ENCODE measurements at regions not wholly inside any gene's neighbourhood (a gene's known extent, or its start where the extent isn't known, plus 50 kb on each side); places are given as distances from the start of the nearest gene placed in this dataset.

DNA sequence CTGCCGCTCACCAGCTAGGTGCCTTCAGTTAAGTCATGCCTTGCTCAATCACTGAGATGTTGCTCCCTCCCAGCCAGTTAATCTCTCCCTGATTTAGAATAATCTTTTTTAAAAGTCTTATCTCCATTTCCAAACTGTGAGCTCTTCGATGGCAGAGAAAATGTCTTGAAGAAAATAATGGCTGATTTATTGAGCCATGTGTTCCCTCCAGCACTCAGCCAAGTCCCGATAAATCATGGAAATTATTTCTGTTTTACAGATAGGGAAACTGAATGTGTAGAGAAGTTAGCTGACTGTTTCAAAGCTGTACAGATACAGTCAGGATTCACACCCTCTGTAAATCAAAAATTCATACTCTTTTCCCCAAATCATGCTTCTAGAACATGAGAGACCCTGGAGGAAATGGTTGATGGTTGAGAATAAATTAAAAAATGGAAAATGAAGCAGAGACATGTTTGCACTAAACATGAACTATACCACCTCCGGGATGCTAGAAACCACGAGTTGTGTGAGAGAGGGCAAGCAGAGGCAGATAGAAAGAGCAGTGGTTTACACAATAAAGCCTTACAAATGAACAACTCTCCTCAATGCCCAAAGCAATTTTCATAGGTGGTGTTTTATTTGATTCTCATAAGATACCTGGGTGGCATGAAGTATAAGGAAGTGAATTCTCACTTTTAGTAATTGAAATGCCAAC, 376.4 kb downstream of the PLPP3 start:
- Histone ChIP-seq H3K27ac (ENCODE audit: low read depth, low read length, poor library complexity, severe bottlenecking) (no peak overlapping the region), H3K36me3 (ENCODE audit: insufficient read depth, low read length) (no peaks in the 10 kb centered on the region), H3K9ac (ENCODE audit: low read length) (no peak overlapping the region)

DNA sequence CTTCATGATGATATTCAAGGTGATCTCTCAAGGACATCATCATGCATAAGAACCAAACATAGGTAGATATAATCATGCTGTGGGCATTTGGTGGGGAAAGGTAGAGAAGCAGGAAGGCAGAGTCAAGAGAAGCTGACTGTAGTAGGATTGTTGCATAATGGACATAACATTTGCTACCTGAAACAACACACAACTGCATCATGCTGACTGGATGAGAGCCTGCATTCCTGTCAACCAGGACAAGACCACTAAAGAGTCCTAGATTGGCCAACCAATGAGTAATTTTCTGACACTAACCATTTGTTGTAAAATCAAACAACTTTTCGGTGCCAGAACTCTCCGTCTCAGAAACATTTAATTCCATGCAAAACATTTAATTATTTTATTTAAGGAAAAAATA, 377.2 kb downstream of the PLPP3 start:
- Histone ChIP-seq H3K36me3 (ENCODE audit: insufficient read depth, low read length) (no peaks in the 10 kb centered on the region), H4K20me1 (ENCODE audit: insufficient read depth, low read length) (no peaks in the 10 kb centered on the region), H3K27me3 (ENCODE audit: insufficient read depth, low read length) (no peaks in the 10 kb centered on the region), H3K4me3 (ENCODE audit: low read depth, low read length, poor library complexity, severe bottlenecking) (no peak overlapping the region), H3K9me3 (ENCODE audit: low read length) (no peaks in the 10 kb centered on the region), H3K79me2 (ENCODE audit: insufficient read depth, low read length) (no peaks in the 10 kb centered on the region), H3K4me2 (ENCODE audit: low read length) (no peak overlapping the region), H3K9ac (ENCODE audit: low read length) (no peak overlapping the region), H3K4me1 (ENCODE audit: insufficient read depth, low read length, severe bottlenecking) (no peaks in the 10 kb centered on the region), H3F3A (ENCODE audit: insufficient read depth, low read length) (no peaks in the 10 kb centered on the region), H2AFZ (ENCODE audit: low read length) (no peak overlapping the region), H3K27ac (ENCODE audit: low read depth, low read length, poor library complexity, severe bottlenecking) (no peak overlapping the region), H3K9me2 (ENCODE audit: low read depth, low read length) (no peaks in the 10 kb centered on the region)
- TF ChIP-seq EZH2 (IDR thresholded peaks at IDR 0.05; ENCODE audit: borderline replicate concordance, low read length): no peak
- TF ChIP-seq, protein P1, sequence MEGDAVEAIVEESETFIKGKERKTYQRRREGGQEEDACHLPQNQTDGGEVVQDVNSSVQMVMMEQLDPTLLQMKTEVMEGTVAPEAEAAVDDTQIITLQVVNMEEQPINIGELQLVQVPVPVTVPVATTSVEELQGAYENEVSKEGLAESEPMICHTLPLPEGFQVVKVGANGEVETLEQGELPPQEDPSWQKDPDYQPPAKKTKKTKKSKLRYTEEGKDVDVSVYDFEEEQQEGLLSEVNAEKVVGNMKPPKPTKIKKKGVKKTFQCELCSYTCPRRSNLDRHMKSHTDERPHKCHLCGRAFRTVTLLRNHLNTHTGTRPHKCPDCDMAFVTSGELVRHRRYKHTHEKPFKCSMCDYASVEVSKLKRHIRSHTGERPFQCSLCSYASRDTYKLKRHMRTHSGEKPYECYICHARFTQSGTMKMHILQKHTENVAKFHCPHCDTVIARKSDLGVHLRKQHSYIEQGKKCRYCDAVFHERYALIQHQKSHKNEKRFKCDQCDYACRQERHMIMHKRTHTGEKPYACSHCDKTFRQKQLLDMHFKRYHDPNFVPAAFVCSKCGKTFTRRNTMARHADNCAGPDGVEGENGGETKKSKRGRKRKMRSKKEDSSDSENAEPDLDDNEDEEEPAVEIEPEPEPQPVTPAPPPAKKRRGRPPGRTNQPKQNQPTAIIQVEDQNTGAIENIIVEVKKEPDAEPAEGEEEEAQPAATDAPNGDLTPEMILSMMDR (IDR thresholded peaks at IDR 0.05; ENCODE audit: low read length): no peak

More for the DNA sequence above, 376.4 kb downstream of the PLPP3 start:
- H3K4me1 ChIP-seq (ENCODE audit: insufficient read depth, low read length, severe bottlenecking): no peaks in the 10 kb centered on the region
- no peaks in the 10 kb centered on the region for H3F3A ChIP-seq (ENCODE audit: insufficient read depth, low read length)
- no peak for TF ChIP-seq EZH2 (IDR thresholded peaks at IDR 0.05; ENCODE audit: borderline replicate concordance, low read length)
- TF ChIP-seq, protein P1 (IDR thresholded peaks at IDR 0.05; ENCODE audit: low read length): no peak
- no peak overlapping the region for H3K4me3 ChIP-seq (ENCODE audit: low read depth, low read length, poor library complexity, severe bottlenecking)
- H3K27me3 ChIP-seq (ENCODE audit: insufficient read depth, low read length): no peaks in the 10 kb centered on the region
- no peaks in the 10 kb centered on the region for H3K9me2 ChIP-seq (ENCODE audit: low read depth, low read length)
- no peaks in the 10 kb centered on the region for H4K20me1 ChIP-seq (ENCODE audit: insufficient read depth, low read length)
- H3K79me2 ChIP-seq (ENCODE audit: insufficient read depth, low read length): no peaks in the 10 kb centered on the region
- no peak overlapping the region for H2AFZ ChIP-seq (ENCODE audit: low read length)
- H3K9me3 ChIP-seq (ENCODE audit: low read length): no peaks in the 10 kb centered on the region
- no peak overlapping the region for H3K4me2 ChIP-seq (ENCODE audit: low read length)

DNA sequence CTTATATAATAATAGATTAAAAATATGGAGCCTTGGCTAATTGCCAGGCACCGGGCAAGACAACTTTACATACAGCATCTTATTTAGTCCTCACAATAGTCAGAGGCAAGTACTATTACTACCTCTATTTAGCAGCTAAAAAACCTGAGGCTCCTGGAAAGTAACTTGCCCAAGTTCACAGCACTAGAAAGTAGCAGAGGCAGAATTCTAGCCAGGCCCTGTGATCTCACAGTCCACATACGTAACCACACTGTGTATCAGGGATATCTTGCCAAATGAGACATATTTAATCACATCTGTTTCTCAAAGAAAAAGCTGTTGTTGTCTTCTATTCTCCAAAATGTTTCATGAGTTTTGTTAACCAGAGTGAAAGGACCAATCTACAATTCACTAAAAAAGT, 378.5 kb downstream of the PLPP3 start:
- Histone ChIP-seq H3K27me3 (ENCODE audit: insufficient read depth, low read length) (no peaks in the 10 kb centered on the region), H3K36me3 (ENCODE audit: insufficient read depth, low read length) (no peaks in the 10 kb centered on the region), H3K27ac (ENCODE audit: low read depth, low read length, poor library complexity, severe bottlenecking) (no peak overlapping the region), H3K9me2 (ENCODE audit: low read depth, low read length) (no peaks in the 10 kb centered on the region), H3K9ac (ENCODE audit: low read length) (no peak overlapping the region), H3F3A (ENCODE audit: insufficient read depth, low read length) (no peaks in the 10 kb centered on the region), H2AFZ (ENCODE audit: low read length) (no peak overlapping the region), H3K4me3 (ENCODE audit: low read depth, low read length, poor library complexity, severe bottlenecking) (no peak overlapping the region), H3K4me2 (ENCODE audit: low read length) (no peak overlapping the region), H3K4me1 (ENCODE audit: insufficient read depth, low read length, severe bottlenecking) (no peaks in the 10 kb centered on the region), H3K79me2 (ENCODE audit: insufficient read depth, low read length) (no peaks in the 10 kb centered on the region), H4K20me1 (ENCODE audit: insufficient read depth, low read length) (no peaks in the 10 kb centered on the region), H3K9me3 (ENCODE audit: low read length) (no peaks in the 10 kb centered on the region)
- TF ChIP-seq EZH2 (IDR thresholded peaks at IDR 0.05; ENCODE audit: borderline replicate concordance, low read length): no peak
- TF ChIP-seq, protein P1 (IDR thresholded peaks at IDR 0.05; ENCODE audit: low read length): no peak
